Psoas muscle (tissue), 7 donors: ENCODE measurements at regions not wholly inside any gene's neighbourhood (a gene's known extent, or its start where the extent isn't known, plus 50 kb on each side); places are given as distances from the start of the nearest gene placed in this dataset.

Experiments used
- ATAC-seq, 4 donors: fragments of 200-7000 bp; cut with Tn5 transposase; one replicate each; pipeline ENCODE4 v1.9.1; 2020; ENCODE audit warnings: moderate library complexity in 3 of 4, mild to moderate bottlenecking in 2 of 4
- DNase-seq, 2 donors: peaks; one replicate each; pipeline ENCODE4 v3.0.0-alpha.2; 2020
- H3K27ac ChIP-seq: fragments of 200-600 bp; one replicate; pipeline ENCODE4 v1.8.0; 2022
- H3K27me3 ChIP-seq, 3 donors: fragments of 200-600 bp in 1 of 3; one replicate each; pipeline versions ENCODE4 v1.6.1 to v1.8.0; 2013 to 2022; ENCODE audit warnings: low read length in 2 of 3, mild to moderate bottlenecking in 2 of 3, moderate library complexity in 1 of 3; ENCODE audit not compliant: insufficient read depth in 3 of 3
- H3K36me3 ChIP-seq, 2 donors: fragments of 200-600 bp in 1 of 2; one replicate each; pipeline versions ENCODE4 v1.6.1 to v1.8.0; 2013 to 2022; ENCODE audit warnings: low read depth in 1 of 2, mild to moderate bottlenecking in 1 of 2, moderate library complexity in 1 of 2; ENCODE audit not compliant: insufficient read depth in 1 of 2
- H3K4me1 ChIP-seq: fragments of 200-600 bp; one replicate; pipeline ENCODE4 v1.8.0; 2022
- H3K4me3 ChIP-seq: fragments of 200-600 bp; one replicate; pipeline ENCODE4 v1.8.0; 2022; ENCODE audit warnings: mild to moderate bottlenecking
- H3K9me3 ChIP-seq: fragments of 200-600 bp; one replicate; pipeline ENCODE4 v1.8.0; 2022
- CTCF ChIP-seq: fragments of 200-600 bp; IDR thresholded peaks from one replicate; pipeline ENCODE4 v1.8.0; 2022; ENCODE audit warnings: antibody characterized with exemption
- WGBS, 3 donors: extraction: QIAGEN DNeasy Blood & Tissue Kit; methylation state at CpG; one replicate each; pipeline versions ENCODE4 v1.1.6 to v1.1.7; 2013; 5-methylcytosine and 5-hydroxymethylcytosine counted together
- intact Hi-C, 2 donors: fragments of 100-400 bp; cut with DNase I; formaldehyde crosslinking; loops; one replicate each; pipeline versions ENCODE4 v1.11.0 to v1.14.2; 2022
- donor health status: healthy with polysubstance abuse.
- donor health status: DM: no; HTN: no; CAD: no; lungs with moderate emphysema.
- donor health status: Bipolar disorder and iron deficiency.
- donor health status: healthy.
- donor health status: DM: yes; HTN: yes; CAD: no.
- donor health status: DM: no; HTN: no; CAD: no.
- donor health status: DM: yes; HTN: yes; CAD: no.

- H3K36me3 ChIP-seq = peaks cover 0 to 34% of the 10 kb centered on the region in 2 donors
- peaks cover 53% of the 10 kb centered on the region for H3K4me1 ChIP-seq
- H3K27me3 ChIP-seq = no peaks in the 10 kb centered on the region
- H3K27ac ChIP-seq = no peak overlapping the region
- H3K4me3 ChIP-seq = no peak overlapping the region
- 74 to 80% (median 75%) methylated on average over 20 to 23 of the region's 23 CpGs for WGBS, 3 donors
- no peak for DNase-seq
- ATAC-seq = no peak
- H3K9me3 ChIP-seq = no peaks in the 10 kb centered on the region
- intact Hi-C loops = no loop called here
- TF ChIP-seq CTCF = no peak
Measured at GRCh38 chr12:124402248-124403066, 107.6 kb downstream of the RFLNA start.

GRCh38 chr12:124401704-124402221 lies 106.9 kb downstream of the RFLNA start:
- 67 to 76% (median 72%) methylated on average over 14 to 15 of the region's 15 CpGs for WGBS, 3 donors
- H3K27ac ChIP-seq = no peak overlapping the region

GRCh38 chr12:124400124-124400523 lies 105.2 kb downstream of the RFLNA start:
- no peak for TF ChIP-seq CTCF
- Histone ChIP-seq H3K36me3 (peaks cover 0 to 51% of the 10 kb centered on the region in 2 donors), H3K27me3 (no peaks in the 10 kb centered on the region), H3K27ac (peak overlapping the region; percentile 60), H3K4me3 (no peak overlapping the region), H3K9me3 (no peaks in the 10 kb centered on the region), H3K4me1 (peaks cover 54% of the 10 kb centered on the region)
- WGBS, 3 donors = 94 to 97% (median 95%) methylated on average over 9 to 10 of the region's 10 CpGs
- no peak for DNase-seq
- no peak for ATAC-seq
- intact Hi-C loops = no loop called here

More at GRCh38 chr12:124401704-124402221, 106.9 kb downstream of the RFLNA start:
- no peak for TF ChIP-seq CTCF
- intact Hi-C loops = no loop called here
- Histone ChIP-seq H3K4me3 (no peak overlapping the region), H3K9me3 (no peaks in the 10 kb centered on the region), H3K36me3 (peaks cover 0 to 35% of the 10 kb centered on the region in 2 donors), H3K4me1 (peaks cover 57% of the 10 kb centered on the region), H3K27me3 (no peaks in the 10 kb centered on the region)
- ATAC-seq (no peak), DNase-seq (no peak)

GRCh38 chr12:124399622-124400021 lies 104.7 kb downstream of the RFLNA start:
- Histone ChIP-seq H3K4me1 (peaks cover 54% of the 10 kb centered on the region), H3K4me3 (no peak overlapping the region), H3K27me3 (no peaks in the 10 kb centered on the region), H3K9me3 (no peaks in the 10 kb centered on the region), H3K36me3 (peaks cover 0 to 56% of the 10 kb centered on the region in 2 donors), H3K27ac (peak overlapping the region; percentile 60)
- intact Hi-C loops = loop anchor here in 1 of 2 donors (2.0 to 5.0 kb wide), 2 partner anchors 42 to 71 kb away; no protein-coding TSS in a partner anchor
- ATAC-seq (peak; percentile 26 to 50 (median 34)), DNase-seq (peak in 1 of 2 donors; percentile 82)
- WGBS, 3 donors = 57 to 75% (median 63%) methylated on average over 11 of the region's 11 CpGs
- peak; percentile 62 for TF ChIP-seq CTCF
